ENCODE measurements at regions not wholly inside any gene's neighbourhood (a gene's known extent, or its start where the extent isn't known, plus 50 kb on each side); places are given as distances from the start of the nearest gene placed in this dataset.

GRCh38 chr6:146894624-146895023, 295.9 kb downstream of the ADGB start:
- 89 to 94% methylated on average over 1 of the region's 1 CpG for WGBS, 2 donors
- no peak for TF ChIP-seq CTCF (IDR thresholded peaks at IDR 0.05)
- TF ChIP-seq POLR2A (IDR thresholded peaks at IDR 0.05) = no peak
- Histone ChIP-seq H3K4me3 (no peak overlapping the region), H3K27me3 (no peaks in the 10 kb centered on the region), H3K27ac (no peak overlapping the region), H3K4me1 (no peaks in the 10 kb centered on the region), H3K9me3 (no peaks in the 10 kb centered on the region), H3K36me3 (ENCODE audit: low read depth, missing control alignments) (no peaks in the 10 kb centered on the region)
- DNase-seq = no peak
- intact Hi-C loops (cut with DNase I; ENCODE audit: low total_unique reads) = no loop called here

- no peak for TF ChIP-seq POLR2A (IDR thresholded peaks at IDR 0.05)
- TF ChIP-seq CTCF (IDR thresholded peaks at IDR 0.05) = no peak
- Histone ChIP-seq H3K27ac (no peak overlapping the region), H3K9me3 (no peaks in the 10 kb centered on the region), H3K27me3 (no peaks in the 10 kb centered on the region), H3K4me1 (no peaks in the 10 kb centered on the region), H3K36me3 (ENCODE audit: low read depth, missing control alignments) (no peaks in the 10 kb centered on the region), H3K4me3 (no peak overlapping the region)
- no peak for DNase-seq
- 85 to 88% methylated on average over 9 of the region's 9 CpGs for WGBS, 2 donors
- intact Hi-C loops (cut with DNase I; ENCODE audit: low total_unique reads) = no loop called here
These were observed 296.5 kb downstream of the ADGB start for GRCh38 chr6:146895101-146895771.

GRCh38 chr6:146895772-146896061, 296.9 kb downstream of the ADGB start:
- TF ChIP-seq CTCF (IDR thresholded peaks at IDR 0.05) (no peak), POLR2A (IDR thresholded peaks at IDR 0.05) (no peak)
- no peaks in the 10 kb centered on the region for H3K4me1 ChIP-seq
- intact Hi-C loops (cut with DNase I; ENCODE audit: low total_unique reads) = no loop called here
- no peaks in the 10 kb centered on the region for H3K9me3 ChIP-seq
- 49 to 69% methylated on average over 3 of the region's 3 CpGs for WGBS, 2 donors
- H3K36me3 ChIP-seq (ENCODE audit: low read depth, missing control alignments) = no peaks in the 10 kb centered on the region
- no peak overlapping the region for H3K27ac ChIP-seq
- DNase-seq = no peak
- no peaks in the 10 kb centered on the region for H3K27me3 ChIP-seq
- no peak overlapping the region for H3K4me3 ChIP-seq

GRCh38 chr6:146896062-146896813, 297.5 kb downstream of the ADGB start:
- no peak for DNase-seq
- Histone ChIP-seq H3K36me3 (ENCODE audit: low read depth, missing control alignments) (no peaks in the 10 kb centered on the region), H3K9me3 (no peaks in the 10 kb centered on the region), H3K27me3 (no peaks in the 10 kb centered on the region), H3K4me1 (no peaks in the 10 kb centered on the region), H3K4me3 (no peak overlapping the region), H3K27ac (no peak overlapping the region)
- intact Hi-C loops (cut with DNase I; ENCODE audit: low total_unique reads) = no loop called here
- TF ChIP-seq POLR2A (IDR thresholded peaks at IDR 0.05) = no peak
- no peak for TF ChIP-seq CTCF (IDR thresholded peaks at IDR 0.05)
- 58 to 68% methylated on average over 8 of the region's 8 CpGs for WGBS, 2 donors
